Uterus (tissue), 3 donors: ENCODE measurements at regions not wholly inside any gene's neighbourhood (a gene's known extent, or its start where the extent isn't known, plus 50 kb on each side); places are given as distances from the start of the nearest gene placed in this dataset.

ENCODE experiments used
- DNase-seq, 2 donors: peaks; one replicate each; pipeline ENCODE4 v3.0.0-alpha.2; 2019 to 2020
- H3K27ac ChIP-seq, 2 donors: fragments of 200-600 bp; sonication (generic); 1 replicate in 1 of 2; 2 replicates in 1 of 2; pipeline ENCODE4 v1.5.1; 2016 to 2018
- H3K27me3 ChIP-seq, 2 donors: fragments of 200-600 bp; sonication (generic); one replicate each; pipeline ENCODE4 v1.5.1; 2018 to 2019; ENCODE audit warnings: control low read depth in 1 of 2
- H3K36me3 ChIP-seq, 2 donors: fragments of 200-600 bp; sonication (generic); one replicate each; pipeline ENCODE4 v1.5.1; 2019; ENCODE audit warnings: control low read depth in 1 of 2
- H3K4me1 ChIP-seq, 2 donors: fragments of 200-600 bp; sonication (generic); one replicate each; pipeline ENCODE4 v1.5.1; 2018 to 2019; ENCODE audit warnings: control low read depth in 1 of 2
- H3K4me3 ChIP-seq, 2 donors: fragments of 200-600 bp; sonication (generic); 1 replicate in 1 of 2; 2 replicates in 1 of 2; pipeline ENCODE4 v1.5.1; 2018 to 2019; ENCODE audit warnings: mild to moderate bottlenecking in 1 of 2
- H3K9me3 ChIP-seq, 2 donors: fragments of 200-600 bp; sonication (generic); one replicate each; pipeline ENCODE4 v1.5.1; 2019; ENCODE audit warnings: control low read depth in 1 of 2
- POLR2A ChIP-seq, 2 donors: fragments of 450-650 bp; IDR thresholded peaks; one replicate each; pipeline ENCODE4 v1.6.1; 2016; ENCODE audit warnings: antibody characterized with exemption in 2 of 2, mild to moderate bottlenecking in 1 of 2, moderate library complexity in 1 of 2
- intact Hi-C: fragments of 100-400 bp; cut with DNase I; formaldehyde crosslinking; loops from one replicate; pipeline ENCODE4 v1.15.1; 2023; ENCODE audit warnings: low total_unique reads
- TF ChIP-seq, protein P1 (sequence below), 4 experiments: fragments of 200-600 bp in 2 of 4; fragments of 450-650 bp in 2 of 4; sonication (generic) in 2 of 4; IDR thresholded peaks; one replicate each; pipeline ENCODE4 v1.5.1; 2016 to 2019; ENCODE audit warnings: antibody characterized with exemption in 4 of 4, mild to moderate bottlenecking in 2 of 4, moderate library complexity in 1 of 4
- donor health status: DM: yes; HTN: yes; CAD: no.

- no peak for TF ChIP-seq POLR2A (IDR thresholded peaks at IDR 0.05)
- TF ChIP-seq, protein P1, sequence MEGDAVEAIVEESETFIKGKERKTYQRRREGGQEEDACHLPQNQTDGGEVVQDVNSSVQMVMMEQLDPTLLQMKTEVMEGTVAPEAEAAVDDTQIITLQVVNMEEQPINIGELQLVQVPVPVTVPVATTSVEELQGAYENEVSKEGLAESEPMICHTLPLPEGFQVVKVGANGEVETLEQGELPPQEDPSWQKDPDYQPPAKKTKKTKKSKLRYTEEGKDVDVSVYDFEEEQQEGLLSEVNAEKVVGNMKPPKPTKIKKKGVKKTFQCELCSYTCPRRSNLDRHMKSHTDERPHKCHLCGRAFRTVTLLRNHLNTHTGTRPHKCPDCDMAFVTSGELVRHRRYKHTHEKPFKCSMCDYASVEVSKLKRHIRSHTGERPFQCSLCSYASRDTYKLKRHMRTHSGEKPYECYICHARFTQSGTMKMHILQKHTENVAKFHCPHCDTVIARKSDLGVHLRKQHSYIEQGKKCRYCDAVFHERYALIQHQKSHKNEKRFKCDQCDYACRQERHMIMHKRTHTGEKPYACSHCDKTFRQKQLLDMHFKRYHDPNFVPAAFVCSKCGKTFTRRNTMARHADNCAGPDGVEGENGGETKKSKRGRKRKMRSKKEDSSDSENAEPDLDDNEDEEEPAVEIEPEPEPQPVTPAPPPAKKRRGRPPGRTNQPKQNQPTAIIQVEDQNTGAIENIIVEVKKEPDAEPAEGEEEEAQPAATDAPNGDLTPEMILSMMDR (IDR thresholded peaks at IDR 0.05), result no peak
- no peak overlapping the region for H3K27ac ChIP-seq
- no peaks in the 10 kb centered on the region for H3K4me1 ChIP-seq
- no peaks in the 10 kb centered on the region for H3K9me3 ChIP-seq
- H3K36me3 ChIP-seq, result no peaks in the 10 kb centered on the region
- H3K4me3 ChIP-seq, result no peak overlapping the region
- intact Hi-C loops, result no loop called here
- H3K27me3 ChIP-seq, result no peaks in the 10 kb centered on the region
- no peak for DNase-seq
These were observed 54.7 kb upstream of the ARSJ start for GRCh38 chr4:114034189-114034588.

DNA sequence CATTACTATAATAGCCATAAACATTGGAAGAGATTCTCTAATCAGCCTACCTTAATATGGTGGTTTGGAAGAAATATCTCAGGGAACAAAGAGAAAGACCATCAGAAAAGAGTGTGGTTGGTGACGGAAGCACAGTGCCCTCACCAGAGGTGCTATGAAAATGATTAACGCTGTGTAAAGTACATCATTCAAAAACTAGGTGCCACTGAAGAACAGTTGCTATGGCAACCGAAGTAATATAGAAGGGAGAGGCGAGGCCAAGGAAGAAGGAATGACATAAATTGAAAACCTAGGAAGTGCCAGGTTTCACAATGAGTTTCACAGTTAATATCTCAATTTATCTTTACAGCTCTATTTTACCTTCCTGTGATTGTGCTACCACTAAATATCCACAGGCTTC lies 57.0 kb upstream of the ARSJ start:
- Histone ChIP-seq H3K4me1 (no peaks in the 10 kb centered on the region), H3K27me3 (no peaks in the 10 kb centered on the region), H3K4me3 (no peak overlapping the region), H3K9me3 (no peaks in the 10 kb centered on the region), H3K27ac (no peak overlapping the region), H3K36me3 (no peaks in the 10 kb centered on the region)
- intact Hi-C loops, result no loop called here
- no peak for DNase-seq
- TF ChIP-seq, protein P1 (IDR thresholded peaks at IDR 0.05), result no peak
- TF ChIP-seq POLR2A (IDR thresholded peaks at IDR 0.05), result no peak

DNA sequence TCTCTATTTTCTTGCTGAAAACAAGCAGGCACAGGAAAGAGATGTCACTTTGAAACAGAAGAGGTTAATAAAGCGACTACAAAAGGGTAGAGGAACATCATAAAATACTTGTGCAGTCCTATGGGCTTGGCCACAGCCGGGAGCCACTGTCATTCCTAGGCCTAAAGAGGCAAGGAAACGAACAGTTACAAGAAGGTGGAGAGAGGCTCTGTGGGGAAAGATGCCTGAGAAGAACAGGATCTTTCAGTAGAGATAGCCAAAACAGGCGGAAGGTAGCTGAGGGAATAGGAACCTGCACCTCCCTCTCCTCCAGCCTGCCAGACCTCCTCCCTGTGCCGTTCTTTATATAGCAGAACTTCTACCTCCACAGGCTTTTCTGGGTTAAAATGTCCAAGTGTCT lies 57.4 kb upstream of the ARSJ start:
- Histone ChIP-seq H3K27me3 (no peaks in the 10 kb centered on the region), H3K36me3 (no peaks in the 10 kb centered on the region), H3K4me3 (no peak overlapping the region), H3K9me3 (no peaks in the 10 kb centered on the region), H3K27ac (no peak overlapping the region), H3K4me1 (no peaks in the 10 kb centered on the region)
- intact Hi-C loops, result no loop called here
- DNase-seq, result no peak
- TF ChIP-seq POLR2A (IDR thresholded peaks at IDR 0.05), result no peak
- TF ChIP-seq, protein P1 (IDR thresholded peaks at IDR 0.05), result no peak

GRCh38 chr4:114037988-114038387 lies 58.5 kb upstream of the ARSJ start:
- no peak for DNase-seq
- Histone ChIP-seq H3K36me3 (no peaks in the 10 kb centered on the region), H3K9me3 (no peaks in the 10 kb centered on the region), H3K27me3 (no peaks in the 10 kb centered on the region), H3K4me1 (no peaks in the 10 kb centered on the region), H3K4me3 (no peak overlapping the region), H3K27ac (no peak overlapping the region)
- no peak for TF ChIP-seq POLR2A (IDR thresholded peaks at IDR 0.05)
- TF ChIP-seq, protein P1 (IDR thresholded peaks at IDR 0.05), result no peak
- intact Hi-C loops, result no loop called here

- intact Hi-C loops, result no loop called here
- Histone ChIP-seq H3K4me3 (no peak overlapping the region), H3K27ac (no peak overlapping the region), H3K36me3 (no peaks in the 10 kb centered on the region), H3K27me3 (no peaks in the 10 kb centered on the region), H3K4me1 (no peaks in the 10 kb centered on the region), H3K9me3 (no peaks in the 10 kb centered on the region)
- DNase-seq, result no peak
- TF ChIP-seq, protein P1 (IDR thresholded peaks at IDR 0.05), result no peak
- no peak for TF ChIP-seq POLR2A (IDR thresholded peaks at IDR 0.05)
These were observed 59.4 kb upstream of the ARSJ start for GRCh38 chr4:114038762-114039387.
